ENCODE measurements at regions not wholly inside any gene's neighbourhood (a gene's known extent, or its start where the extent isn't known, plus 50 kb on each side); places are given as distances from the start of the nearest gene placed in this dataset.

GRCh38 chr12:25025951-25026490, 77.1 kb upstream of the BCAT1 start:
- CTCF ChIA-PET: interaction anchor here (1.5 kb wide), 1 partner anchor 11 kb away, joined by 3 read pairs; no protein-coding TSS in a partner anchor

DNA sequence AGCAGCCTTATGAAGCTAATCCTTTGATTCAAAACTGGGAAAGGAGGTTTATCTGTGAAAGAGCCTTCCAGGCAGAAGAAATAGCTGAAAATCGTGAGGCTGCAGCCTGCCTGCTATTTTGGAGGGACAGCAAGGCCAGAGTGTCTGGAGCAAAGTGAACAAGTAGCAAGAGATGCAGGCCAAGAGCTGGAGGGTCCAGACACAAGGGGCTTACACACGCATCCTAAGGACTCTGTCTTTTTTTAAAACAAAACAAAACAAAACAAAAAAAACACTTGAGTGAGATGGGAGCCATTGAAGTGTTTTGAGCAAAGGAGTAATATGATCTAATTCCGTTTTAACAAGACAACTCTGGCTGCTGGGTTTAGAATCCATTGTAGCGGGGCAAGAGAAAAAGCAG, 76.4 kb upstream of the BCAT1 start:
- no peaks in the 10 kb centered on the region for H3K36me3 Mint-ChIP-seq
- H3K9me3 Mint-ChIP-seq (ENCODE audit: low read depth): no peaks in the 10 kb centered on the region
- CTCF ChIA-PET: interaction anchor here (1.3 to 1.5 kb wide), 2 partner anchors 10 to 99 kb away, joined by 3 read pairs; no protein-coding TSS in a partner anchor
- DNase-seq (no peak), ATAC-seq (no peak)
- peaks cover 3% of the 10 kb centered on the region for H3K27me3 Mint-ChIP-seq
- no peak overlapping the region for H3K4me3 Mint-ChIP-seq
- H3K4me1 Mint-ChIP-seq: no peaks in the 10 kb centered on the region
- no peak overlapping the region for H3K27ac Mint-ChIP-seq

More at GRCh38 chr12:25025951-25026490, 77.1 kb upstream of the BCAT1 start:
- no peak overlapping the region for H3K4me3 Mint-ChIP-seq
- H3K4me1 Mint-ChIP-seq: no peaks in the 10 kb centered on the region
- H3K27me3 Mint-ChIP-seq: no peaks in the 10 kb centered on the region
- no peaks in the 10 kb centered on the region for H3K9me3 Mint-ChIP-seq (ENCODE audit: low read depth)
- ATAC-seq (no peak), DNase-seq (no peak)
- H3K27ac Mint-ChIP-seq: no peak overlapping the region
- no peaks in the 10 kb centered on the region for H3K36me3 Mint-ChIP-seq

GRCh38 chr12:25023808-25024207, 74.9 kb upstream of the BCAT1 start:
- CTCF ChIA-PET: no interaction called here
- Mint-ChIP-seq H3K36me3 (no peaks in the 10 kb centered on the region), H3K27ac (no peak overlapping the region), H3K4me3 (no peak overlapping the region), H3K9me3 (ENCODE audit: low read depth) (no peaks in the 10 kb centered on the region), H3K27me3 (peaks cover 3% of the 10 kb centered on the region), H3K4me1 (no peaks in the 10 kb centered on the region)
- DNase-seq (no peak), ATAC-seq (no peak)

DNA sequence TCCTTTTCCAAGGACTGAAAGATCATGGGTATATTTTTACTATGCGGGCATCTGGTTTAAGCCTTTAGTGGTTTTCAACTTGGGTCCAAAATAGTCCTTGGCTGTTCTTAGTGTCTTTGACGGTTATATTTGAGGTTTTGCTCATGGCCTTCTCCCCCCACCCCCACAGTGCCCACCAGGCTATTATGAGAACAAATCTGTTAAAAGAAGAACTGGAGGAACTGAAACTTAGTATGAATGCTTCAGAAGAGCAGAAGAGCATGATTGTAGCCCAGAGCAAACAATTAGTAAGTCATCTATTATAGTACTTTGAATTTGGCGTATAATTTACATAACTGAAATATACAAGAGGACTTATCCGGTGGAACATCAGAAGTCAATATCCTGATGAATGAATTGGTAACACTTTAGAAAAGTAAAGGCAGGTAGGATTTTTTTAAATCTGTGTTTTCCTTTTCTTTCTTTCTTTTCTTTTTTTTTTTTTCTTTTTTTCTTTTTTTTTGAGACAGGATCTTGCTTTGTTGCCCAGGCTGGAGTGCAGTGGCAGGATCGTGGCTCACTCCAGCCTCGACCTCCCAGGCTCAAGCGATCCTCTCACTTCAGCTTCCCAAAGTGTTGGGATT, 71.8 kb upstream of the BCAT1 start:
- Mint-ChIP-seq H3K4me3 (no peak overlapping the region), H3K9me3 (ENCODE audit: low read depth) (no peaks in the 10 kb centered on the region), H3K27ac (no peak overlapping the region), H3K36me3 (no peaks in the 10 kb centered on the region), H3K4me1 (no peaks in the 10 kb centered on the region), H3K27me3 (peaks cover 7% of the 10 kb centered on the region)
- no peak for ATAC-seq
- DNase-seq: no peak
- CTCF ChIA-PET: interaction anchor here (0.8 kb wide), 1 partner anchor 103 kb away, joined by 3 read pairs; no protein-coding TSS in a partner anchor

GRCh38 chr12:25018146-25018545, 69.2 kb upstream of the BCAT1 start:
- H3K4me1 Mint-ChIP-seq: no peaks in the 10 kb centered on the region
- peaks cover 7% of the 10 kb centered on the region for H3K27me3 Mint-ChIP-seq
- ATAC-seq (no peak), DNase-seq (no peak)
- CTCF ChIA-PET: no interaction called here
- no peak overlapping the region for H3K27ac Mint-ChIP-seq
- no peaks in the 10 kb centered on the region for H3K36me3 Mint-ChIP-seq
- H3K4me3 Mint-ChIP-seq: no peak overlapping the region
- H3K9me3 Mint-ChIP-seq (ENCODE audit: low read depth): no peaks in the 10 kb centered on the region

- Mint-ChIP-seq H3K4me3 (no peak overlapping the region), H3K36me3 (no peaks in the 10 kb centered on the region), H3K27me3 (peaks cover 7% of the 10 kb centered on the region), H3K9me3 (ENCODE audit: low read depth) (no peaks in the 10 kb centered on the region), H3K4me1 (no peaks in the 10 kb centered on the region), H3K27ac (no peak overlapping the region)
- ATAC-seq (no peak), DNase-seq (no peak)
- CTCF ChIA-PET: no interaction called here
Measured at GRCh38 chr12:25017336-25017735, 68.4 kb upstream of the BCAT1 start.

DNA sequence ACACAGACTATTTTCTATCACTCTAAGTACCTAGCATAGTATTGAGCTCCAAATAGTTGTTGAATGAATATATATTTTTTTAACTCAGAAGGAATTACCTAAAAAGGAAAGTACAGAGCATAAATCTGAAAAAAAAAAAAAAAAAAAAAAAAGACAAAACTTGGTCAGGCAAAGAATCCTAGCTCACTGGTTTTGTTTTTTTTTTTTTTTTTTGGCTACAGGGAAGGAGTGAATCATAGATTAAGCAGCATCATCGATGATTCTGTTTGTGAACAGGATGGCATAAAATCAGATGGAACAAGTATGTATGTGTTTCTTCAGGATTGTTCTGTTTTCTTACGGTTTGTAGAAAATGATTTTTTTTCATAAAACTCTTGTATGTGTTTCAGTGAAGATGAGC, 66.1 kb upstream of the BCAT1 start:
- CTCF ChIA-PET: interaction anchor here (1.0 kb wide), 1 partner anchor 11 kb away, joined by 3 read pairs; no protein-coding TSS in a partner anchor
- Mint-ChIP-seq H3K27me3 (peaks cover 4% of the 10 kb centered on the region), H3K4me3 (no peak overlapping the region), H3K27ac (no peak overlapping the region), H3K9me3 (ENCODE audit: low read depth) (no peaks in the 10 kb centered on the region), H3K36me3 (no peaks in the 10 kb centered on the region), H3K4me1 (no peaks in the 10 kb centered on the region)
- DNase-seq (no peak), ATAC-seq (no peak)

- CTCF ChIA-PET: no interaction called here
Measured at GRCh38 chr12:25013061-25013460, 64.2 kb upstream of the BCAT1 start.

GRCh38 chr12:25009496-25010092, 60.7 kb upstream of the BCAT1 start:
- Mint-ChIP-seq H3K27ac (no peak overlapping the region), H3K36me3 (no peaks in the 10 kb centered on the region), H3K27me3 (no peaks in the 10 kb centered on the region), H3K9me3 (ENCODE audit: low read depth) (no peaks in the 10 kb centered on the region), H3K4me1 (no peaks in the 10 kb centered on the region), H3K4me3 (no peak overlapping the region)
- DNase-seq: no peak
- ATAC-seq: no peak
- CTCF ChIA-PET: interaction anchor here (0.7 to 1.3 kb wide), 2 partner anchors 12 to 42 kb away, joined by 3 read pairs; no protein-coding TSS in a partner anchor

More at GRCh38 chr12:25013061-25013460, 64.2 kb upstream of the BCAT1 start:
- H3K9me3 Mint-ChIP-seq (ENCODE audit: low read depth): no peaks in the 10 kb centered on the region
- DNase-seq (no peak), ATAC-seq (no peak)
- H3K27me3 Mint-ChIP-seq: peaks cover 4% of the 10 kb centered on the region
- H3K4me1 Mint-ChIP-seq: no peaks in the 10 kb centered on the region
- no peak overlapping the region for H3K4me3 Mint-ChIP-seq
- no peak overlapping the region for H3K27ac Mint-ChIP-seq
- H3K36me3 Mint-ChIP-seq: no peaks in the 10 kb centered on the region

GRCh38 chr12:25005376-25005775, 56.5 kb upstream of the BCAT1 start:
- Mint-ChIP-seq H3K27me3 (no peaks in the 10 kb centered on the region), H3K36me3 (no peaks in the 10 kb centered on the region), H3K4me3 (no peak overlapping the region), H3K27ac (no peak overlapping the region), H3K4me1 (no peaks in the 10 kb centered on the region), H3K9me3 (ENCODE audit: low read depth) (no peaks in the 10 kb centered on the region)
- CTCF ChIA-PET: interaction anchor here (1.2 kb wide), 1 partner anchor 107 kb away, joined by 3 read pairs; no protein-coding TSS in a partner anchor
- no peak for DNase-seq
- no peak for ATAC-seq

GRCh38 chr12:25004447-25004846, 55.5 kb upstream of the BCAT1 start:
- H3K36me3 Mint-ChIP-seq: no peaks in the 10 kb centered on the region
- CTCF ChIA-PET: no interaction called here
- H3K4me1 Mint-ChIP-seq: no peaks in the 10 kb centered on the region
- H3K9me3 Mint-ChIP-seq (ENCODE audit: low read depth): no peaks in the 10 kb centered on the region
- ATAC-seq (no peak), DNase-seq (no peak)
- H3K27ac Mint-ChIP-seq: no peak overlapping the region
- H3K4me3 Mint-ChIP-seq: no peak overlapping the region
- no peaks in the 10 kb centered on the region for H3K27me3 Mint-ChIP-seq

GRCh38 chr12:25001311-25001710, 52.4 kb upstream of the BCAT1 start:
- H3K36me3 Mint-ChIP-seq: no peaks in the 10 kb centered on the region
- no peak for ATAC-seq

More at GRCh38 chr12:25001311-25001710, 52.4 kb upstream of the BCAT1 start:
- Mint-ChIP-seq H3K9me3 (ENCODE audit: low read depth) (no peaks in the 10 kb centered on the region), H3K4me3 (no peak overlapping the region), H3K27me3 (no peaks in the 10 kb centered on the region), H3K4me1 (peaks cover 12% of the 10 kb centered on the region), H3K27ac (no peak overlapping the region)
- DNase-seq: no peak
- CTCF ChIA-PET: interaction anchor here (1.7 kb wide), 1 partner anchor 10 kb away, joined by 5 read pairs; no protein-coding TSS in a partner anchor
